Breast epithelium (tissue), 3 donors: ENCODE measurements at regions not wholly inside any gene's neighbourhood (a gene's known extent, or its start where the extent isn't known, plus 50 kb on each side); places are given as distances from the start of the nearest gene placed in this dataset.

Experiments
- CTCF ChIP-seq, 3 donors: fragments of 450-650 bp; IDR thresholded peaks; one replicate each; pipeline ENCODE4 v1.5.1; 2016 to 2017; ENCODE audit warnings: antibody characterized with exemption in 3 of 3, mild to moderate bottlenecking in 3 of 3, moderate library complexity in 3 of 3
- POLR2A ChIP-seq: fragments of 450-650 bp; IDR thresholded peaks from one replicate; pipeline ENCODE4 v1.6.1; 2016; ENCODE audit warnings: antibody characterized with exemption, mild to moderate bottlenecking, moderate library complexity
- POLR2AphosphoS5 ChIP-seq, 3 donors: sonication (generic); formaldehyde crosslinking; IDR thresholded peaks; one replicate each; pipeline ENCODE4 v1.6.1; 2017; ENCODE audit warnings: antibody characterized with exemption in 3 of 3

GRCh38 chr22:44600207-44600785 is 101.7 kb upstream of the PRR5 start:
- TF ChIP-seq CTCF (IDR thresholded peaks at IDR 0.05): no peak
- TF ChIP-seq POLR2A: no peak
- TF ChIP-seq POLR2AphosphoS5 (IDR thresholded peaks at IDR 0.05): no peak
